ENCODE measurements at regions not wholly inside any gene's neighbourhood (a gene's known extent, or its start where the extent isn't known, plus 50 kb on each side); places are given as distances from the start of the nearest gene placed in this dataset.

- no peak for DNase-seq (ENCODE audit: low read depth in 2 of 3, low spot score in 1 of 3)
Observed at GRCh38 chr17:79473876-79474440, 136.9 kb downstream of the RBFOX3 start.

- no peak for DNase-seq (ENCODE audit: low read depth in 2 of 3, low spot score in 1 of 3)
Observed at GRCh38 chr17:79473111-79473875, 137.6 kb downstream of the RBFOX3 start.

GRCh38 chr17:79470754-79471153 is 140.1 kb downstream of the RBFOX3 start:
- DNase-seq (ENCODE audit: low read depth in 2 of 3, low spot score in 1 of 3), result no peak

GRCh38 chr17:79469646-79470045 is 141.2 kb downstream of the RBFOX3 start:
- no peak for DNase-seq (ENCODE audit: low read depth in 2 of 3, low spot score in 1 of 3)

GRCh38 chr17:79468183-79468944 is 142.5 kb downstream of the RBFOX3 start:
- DNase-seq (ENCODE audit: low read depth in 2 of 3, low spot score in 1 of 3), result no peak

- DNase-seq (ENCODE audit: low read depth in 2 of 3, low spot score in 1 of 3), result no peak
Observed at GRCh38 chr17:79466562-79467350, 144.1 kb downstream of the RBFOX3 start.

GRCh38 chr17:79465681-79466025 is 145.2 kb downstream of the RBFOX3 start:
- no peak for DNase-seq (ENCODE audit: low read depth in 2 of 3, low spot score in 1 of 3)

GRCh38 chr17:79465011-79465680 is 145.7 kb downstream of the RBFOX3 start:
- DNase-seq (ENCODE audit: low read depth in 2 of 3, low spot score in 1 of 3), result no peak

- no peak for DNase-seq (ENCODE audit: low read depth in 2 of 3, low spot score in 1 of 3)
Observed at GRCh38 chr17:79464318-79465010, 146.4 kb downstream of the RBFOX3 start.

- DNase-seq (ENCODE audit: low read depth in 2 of 3, low spot score in 1 of 3), result no peak
Observed at GRCh38 chr17:79463421-79464317, 147.2 kb downstream of the RBFOX3 start.

GRCh38 chr17:79461041-79461440 is 149.8 kb downstream of the RBFOX3 start:
- no peak for DNase-seq (ENCODE audit: low read depth in 2 of 3, low spot score in 1 of 3)

- DNase-seq (ENCODE audit: low read depth in 2 of 3, low spot score in 1 of 3), result no peak
Observed at GRCh38 chr17:79459846-79460245, 151.0 kb downstream of the RBFOX3 start.

- DNase-seq (ENCODE audit: low read depth in 2 of 3, low spot score in 1 of 3), result no peak
Observed at GRCh38 chr17:79459003-79459655, 151.7 kb downstream of the RBFOX3 start.

- no peak for DNase-seq (ENCODE audit: low read depth in 2 of 3, low spot score in 1 of 3)
Observed at GRCh38 chr17:79458356-79458755, 152.5 kb downstream of the RBFOX3 start.

GRCh38 chr17:79457889-79458288 is 153.0 kb downstream of the RBFOX3 start:
- DNase-seq (ENCODE audit: low read depth in 2 of 3, low spot score in 1 of 3), result no peak

- no peak for DNase-seq (ENCODE audit: low read depth in 2 of 3, low spot score in 1 of 3)
Observed at GRCh38 chr17:79457376-79457775, 153.5 kb downstream of the RBFOX3 start.

GRCh38 chr17:79455636-79456035 is 155.2 kb downstream of the RBFOX3 start:
- DNase-seq (ENCODE audit: low read depth in 2 of 3, low spot score in 1 of 3), result no peak

GRCh38 chr17:79454826-79455225 is 156.0 kb downstream of the RBFOX3 start:
- DNase-seq (ENCODE audit: low read depth in 2 of 3, low spot score in 1 of 3), result no peak

GRCh38 chr17:79453481-79453880 is 157.4 kb downstream of the RBFOX3 start:
- DNase-seq (ENCODE audit: low read depth in 2 of 3, low spot score in 1 of 3), result no peak

All from stimulated activated CD4-positive, alpha-beta T cell treated with anti-CD3 and anti-CD28 coated beads, Interleukin-12 subunit alpha, Interleukin-12 subunit beta, amount 100 ng/mL, for 48 hours (primary cell).